ENCODE measurements at regions not wholly inside any gene's neighbourhood (a gene's known extent, or its start where the extent isn't known, plus 50 kb on each side); places are given as distances from the start of the nearest gene placed in this dataset.

- Histone ChIP-seq H3K4me2 (no peak overlapping the region), H3K9me2 (no peaks in the 10 kb centered on the region), H2AFZ (ENCODE audit: low read depth) (no peak overlapping the region), H3F3A (replicated peaks; ENCODE audit: insufficient read depth) (peaks cover 10% of the 10 kb centered on the region), H3K79me2 (ENCODE audit: insufficient read depth) (no peaks in the 10 kb centered on the region), H3K4me1 (ENCODE audit: control insufficient read depth in 1 of 2, insufficient read depth in 2 of 2, low read depth in 1 of 2, low read length in 1 of 2) (peaks cover 11 to 82% of the 10 kb centered on the region in 2 experiments; a peak in 2 of 4 replicates), H3K27me3 (ENCODE audit: insufficient read depth) (no peaks in the 10 kb centered on the region), H3K27ac (ENCODE audit: low read depth in 2 of 2, low read length in 1 of 2) (peak overlapping the region in 1 of 2 experiments; percentile 77; a peak in 2 of 4 replicates), H3K4me3 (ENCODE audit: low read depth in 2 of 2, low read length in 1 of 2) (no peak overlapping the region), H3K9me3 (no peaks in the 10 kb centered on the region), H3K36me3 (replicated peaks in 1 of 2; ENCODE audit: control insufficient read depth in 1 of 2, insufficient read depth in 2 of 2, low read length in 1 of 2) (no peaks in the 10 kb centered on the region), H3K9ac (no peak overlapping the region), H4K20me1 (ENCODE audit: insufficient read depth) (no peaks in the 10 kb centered on the region)
- WGBS (ENCODE audit: low lambda C conversion rate), result 85% methylated on average over 8 of the region's 21 CpGs
- no peak for DNase-seq
- TF ChIP-seq, protein P1, sequence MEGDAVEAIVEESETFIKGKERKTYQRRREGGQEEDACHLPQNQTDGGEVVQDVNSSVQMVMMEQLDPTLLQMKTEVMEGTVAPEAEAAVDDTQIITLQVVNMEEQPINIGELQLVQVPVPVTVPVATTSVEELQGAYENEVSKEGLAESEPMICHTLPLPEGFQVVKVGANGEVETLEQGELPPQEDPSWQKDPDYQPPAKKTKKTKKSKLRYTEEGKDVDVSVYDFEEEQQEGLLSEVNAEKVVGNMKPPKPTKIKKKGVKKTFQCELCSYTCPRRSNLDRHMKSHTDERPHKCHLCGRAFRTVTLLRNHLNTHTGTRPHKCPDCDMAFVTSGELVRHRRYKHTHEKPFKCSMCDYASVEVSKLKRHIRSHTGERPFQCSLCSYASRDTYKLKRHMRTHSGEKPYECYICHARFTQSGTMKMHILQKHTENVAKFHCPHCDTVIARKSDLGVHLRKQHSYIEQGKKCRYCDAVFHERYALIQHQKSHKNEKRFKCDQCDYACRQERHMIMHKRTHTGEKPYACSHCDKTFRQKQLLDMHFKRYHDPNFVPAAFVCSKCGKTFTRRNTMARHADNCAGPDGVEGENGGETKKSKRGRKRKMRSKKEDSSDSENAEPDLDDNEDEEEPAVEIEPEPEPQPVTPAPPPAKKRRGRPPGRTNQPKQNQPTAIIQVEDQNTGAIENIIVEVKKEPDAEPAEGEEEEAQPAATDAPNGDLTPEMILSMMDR (IDR thresholded peaks at IDR 0.05), result no peak
- TF ChIP-seq GABPA (IDR thresholded peaks at IDR 0.05; ENCODE audit: low read depth) (no peak), REST (IDR thresholded peaks at IDR 0.05; ENCODE audit: low read depth, low read length) (no peak), FOSL2 (IDR thresholded peaks at IDR 0.05; ENCODE audit: borderline replicate concordance, low read depth) (no peak), RFX5 (IDR thresholded peaks at IDR 0.05; ENCODE audit: low read length) (no peak), TEAD4 (IDR thresholded peaks at IDR 0.05; ENCODE audit: borderline replicate concordance, insufficient read depth) (no peak), NRF1 (IDR thresholded peaks at IDR 0.05; ENCODE audit: low read depth, low read length) (no peak), MEF2A (IDR thresholded peaks at IDR 0.05; ENCODE audit: borderline replicate concordance, low read depth) (no peak), RCOR1 (IDR thresholded peaks at IDR 0.05; ENCODE audit: low read length) (no peak), CHD2 (IDR thresholded peaks at IDR 0.05; ENCODE audit: low read length, partially characterized antibody) (no peak), YY1 (IDR thresholded peaks at IDR 0.05; ENCODE audit: low read depth) (no peak), RXRA (IDR thresholded peaks at IDR 0.05; ENCODE audit: borderline replicate concordance, low read depth) (no peak), EP300 (IDR thresholded peaks at IDR 0.05; ENCODE audit: borderline replicate concordance in 1 of 2, low read depth in 1 of 2, low read length in 1 of 2) (no peak), POLR2AphosphoS5 (IDR thresholded peaks at IDR 0.05; ENCODE audit: low read depth, low read length) (no peak)
- TF ChIP-seq, protein P2, sequence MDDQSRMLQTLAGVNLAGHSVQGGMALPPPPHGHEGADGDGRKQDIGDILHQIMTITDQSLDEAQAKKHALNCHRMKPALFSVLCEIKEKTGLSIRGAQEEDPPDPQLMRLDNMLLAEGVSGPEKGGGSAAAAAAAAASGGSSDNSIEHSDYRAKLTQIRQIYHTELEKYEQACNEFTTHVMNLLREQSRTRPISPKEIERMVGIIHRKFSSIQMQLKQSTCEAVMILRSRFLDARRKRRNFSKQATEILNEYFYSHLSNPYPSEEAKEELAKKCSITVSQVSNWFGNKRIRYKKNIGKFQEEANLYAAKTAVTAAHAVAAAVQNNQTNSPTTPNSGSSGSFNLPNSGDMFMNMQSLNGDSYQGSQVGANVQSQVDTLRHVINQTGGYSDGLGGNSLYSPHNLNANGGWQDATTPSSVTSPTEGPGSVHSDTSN (IDR thresholded peaks at IDR 0.05), result no peak
- ChIA-PET POLR2A (interaction anchor here (1.5 to 1.7 kb wide), 2 partner anchors 10 to 200 kb away, joined by 3 to 7 read pairs; no protein-coding TSS in a partner anchor), CTCF (interaction anchor here (0.9 to 15.0 kb wide), 9 partner anchors 9 to 169 kb away, joined by 3 to 144 read pairs (median 3); no protein-coding TSS in a partner anchor)
These were observed 247.0 kb upstream of the CIBAR2 start for GRCh38 chr16:85359147-85359822.
